IMR-90 (cell line): ENCODE measurements at regions not wholly inside any gene's neighbourhood (a gene's known extent, or its start where the extent isn't known, plus 50 kb on each side); places are given as distances from the start of the nearest gene placed in this dataset.

Source experiments
- ATAC-seq: fragments of 200-7000 bp; cut with Tn5 transposase; 2 replicates; pipeline ENCODE4 v1.9.1; 2020; ENCODE audit warnings: low read depth, mild to moderate bottlenecking, moderate library complexity
- BruUV-seq: library from RNA; stranded (reverse); fragments of 400-500 nt; replicated peaks from 2 replicates; lab custom pipeline; 2021; lab: Mats Ljungman, UMichigan
- CTCF ChIA-PET: fragments of 300-600 bp; formaldehyde crosslinking; extraction: SDS; loops from one replicate; lab custom pipeline; 2021; ENCODE audit warnings: antibody characterized with exemption; lab: Yijun Ruan, JAX
- POLR2A ChIA-PET: fragments of 300-600 bp; sonication (Branson Sonifier 250); formaldehyde crosslinking; loops from one replicate; lab custom pipeline; 2022; ENCODE audit warnings: antibody characterized with exemption; ENCODE audit not compliant: unreplicated experiment; lab: Charles Lee
- DNase-seq: peaks from one replicate; pipeline ENCODE4 v3.0.0; 2013
- H2AFZ ChIP-seq: replicated peaks from 2 replicates; pipeline ENCODE3; 2013; ENCODE audit warnings: low read length, mild to moderate bottlenecking; ENCODE audit not compliant: poor library complexity
- H2AK5ac ChIP-seq: 2 replicates; pipeline ENCODE4 v1.6.1; 2013; ENCODE audit warnings: low read depth, low read length, inconsistent platforms
- H2AK9ac ChIP-seq: replicated peaks from 2 replicates; pipeline ENCODE3; 2013; ENCODE audit warnings: mild to moderate bottlenecking, low read depth, low read length, moderate library complexity; ENCODE audit not compliant: poor library complexity
- H2BK120ac ChIP-seq: 2 replicates; pipeline ENCODE4 v1.6.1; 2013; ENCODE audit warnings: low read depth, low read length, inconsistent platforms
- H2BK15ac ChIP-seq: 3 replicates; pipeline ENCODE4 v1.6.1; 2013; ENCODE audit warnings: low read depth, low read length, inconsistent platforms
- H2BK20ac ChIP-seq: 2 replicates; pipeline ENCODE4 v1.6.1; 2013; ENCODE audit warnings: low read depth, mild to moderate bottlenecking, inconsistent platforms, low read length, moderate library complexity
- H2BK5ac ChIP-seq: 2 replicates; pipeline ENCODE4 v1.6.1; 2013; ENCODE audit warnings: mild to moderate bottlenecking, low read depth, low read length, inconsistent platforms; ENCODE audit not compliant: poor library complexity, severe bottlenecking
- H3K14ac ChIP-seq: replicated peaks from 2 replicates; pipeline ENCODE4 v1.6.1; 2013; ENCODE audit warnings: low read depth, low read length, inconsistent platforms
- H3K18ac ChIP-seq: 2 replicates; pipeline ENCODE4 v1.6.1; 2013; ENCODE audit warnings: low read depth, low read length, control low read depth
- H3K23ac ChIP-seq: 2 replicates; pipeline ENCODE4 v1.6.1; 2013; ENCODE audit warnings: low read depth, low read length, inconsistent platforms
- H3K27ac ChIP-seq: 2 replicates; pipeline ENCODE4 v1.5.1; 2013; ENCODE audit warnings: mild to moderate bottlenecking, control low read depth, low read length; ENCODE audit not compliant: insufficient read depth
- H3K27me3 ChIP-seq: 2 replicates; pipeline ENCODE4 v1.6.1; 2013; ENCODE audit warnings: low read length; ENCODE audit not compliant: control insufficient read depth, insufficient read depth
- H3K36me3 ChIP-seq: 2 replicates; pipeline ENCODE4 v1.6.1; 2013; ENCODE audit warnings: low read length, mixed read lengths; ENCODE audit not compliant: control insufficient read depth, insufficient read depth
- H3K4ac ChIP-seq: 2 replicates; pipeline ENCODE4 v1.6.1; 2013; ENCODE audit warnings: low read depth, low read length, inconsistent platforms
- H3K4me1 ChIP-seq: 2 replicates; pipeline ENCODE4 v1.6.1; 2013; ENCODE audit warnings: low read length, mixed read lengths; ENCODE audit not compliant: control insufficient read depth, insufficient read depth
- H3K4me2 ChIP-seq: 2 replicates; pipeline ENCODE4 v1.6.1; 2013; ENCODE audit warnings: low read depth, mild to moderate bottlenecking, control low read depth, low read length, moderate library complexity
- H3K4me3 ChIP-seq: 2 replicates; pipeline ENCODE4 v1.5.1; 2013; ENCODE audit warnings: low read depth, mild to moderate bottlenecking, control low read depth, low read length, moderate library complexity; ENCODE audit not compliant: insufficient read depth
- H3K56ac ChIP-seq: 2 replicates; pipeline ENCODE4 v1.6.1; 2013; ENCODE audit warnings: low read length, inconsistent platforms; ENCODE audit not compliant: insufficient read depth; ENCODE audit errors: extremely low read depth
- H3K79me1 ChIP-seq, 2 experiments: 2 replicates each; pipeline ENCODE4 v1.6.1; 2013; ENCODE audit warnings: low read length in 2 of 2, inconsistent platforms in 1 of 2, low read depth in 1 of 2
- H3K9ac ChIP-seq: 2 replicates; pipeline ENCODE4 v1.6.1; 2013; ENCODE audit warnings: low read depth, low read length, control low read depth
- H3K9me1 ChIP-seq: 2 replicates; pipeline ENCODE4 v1.6.1; 2013; ENCODE audit warnings: low read length, inconsistent platforms; ENCODE audit not compliant: insufficient read depth
- H3K9me3 ChIP-seq: 2 replicates; pipeline ENCODE4 v1.6.1; 2013; ENCODE audit warnings: low read length; ENCODE audit not compliant: control insufficient read depth, insufficient read depth
- H4K20me1 ChIP-seq: 2 replicates; pipeline ENCODE4 v1.6.1; 2013; ENCODE audit warnings: low read length, inconsistent platforms; ENCODE audit not compliant: insufficient read depth
- H4K5ac ChIP-seq: 2 replicates; pipeline ENCODE4 v1.6.1; 2013; ENCODE audit warnings: mild to moderate bottlenecking, low read depth, low read length, control low read depth
- H4K8ac ChIP-seq, 2 experiments: 2 replicates each; pipeline ENCODE4 v1.6.1; 2013; ENCODE audit warnings: low read depth in 2 of 2, low read length in 2 of 2, control low read depth in 1 of 2, inconsistent platforms in 1 of 2
- H4K91ac ChIP-seq: 2 replicates; pipeline ENCODE4 v1.6.1; 2013; ENCODE audit warnings: low read depth, low read length, inconsistent platforms; ENCODE audit not compliant: insufficient read depth
- BHLHE40 ChIP-seq: fragments of 150-350 bp; IDR thresholded peaks from 2 replicates; pipeline ENCODE4 v1.6.1; 2016; ENCODE audit warnings: mild to moderate bottlenecking, low read depth, low read length
- CEBPB ChIP-seq: IDR thresholded peaks from 2 replicates; pipeline ENCODE4 v1.6.1; 2012; ENCODE audit warnings: low read depth, low read length, improper control_type of control experiment
- CHD1 ChIP-seq: IDR thresholded peaks from 2 replicates; pipeline ENCODE4 v1.6.1; 2012; ENCODE audit warnings: low read depth, low read length, improper control_type of control experiment
- CTCF ChIP-seq: conservative IDR thresholded peaks from 2 replicates; pipeline ENCODE4 v1.5.1; 2012; ENCODE audit warnings: mild to moderate bottlenecking, low read depth, low read length, improper control_type of control experiment
- FOS ChIP-seq: fragments of 150-350 bp; IDR thresholded peaks from 2 replicates; pipeline ENCODE4 v1.6.1; 2016; ENCODE audit warnings: low read depth, low read length
- MAFK ChIP-seq: IDR thresholded peaks from 2 replicates; pipeline ENCODE4 v1.6.1; 2012; ENCODE audit warnings: low read depth, low read length, improper control_type of control experiment
- MAZ ChIP-seq: IDR thresholded peaks from 2 replicates; pipeline ENCODE4 v1.6.1; 2012; ENCODE audit warnings: low read depth, mild to moderate bottlenecking, low read length, improper control_type of control experiment, moderate library complexity, borderline replicate concordance
- MXI1 ChIP-seq: IDR thresholded peaks from 2 replicates; pipeline ENCODE4 v1.6.1; 2012; ENCODE audit warnings: low read depth, mild to moderate bottlenecking, low read length, moderate library complexity, borderline replicate concordance
- NFE2L2 ChIP-seq: fragments of 150-350 bp; IDR thresholded peaks from 2 replicates; pipeline ENCODE4 v1.6.1; 2016; ENCODE audit warnings: low read depth, mild to moderate bottlenecking, low read length
- POLR2A ChIP-seq: IDR thresholded peaks from 2 replicates; pipeline ENCODE4 v1.6.1; 2012; ENCODE audit warnings: mild to moderate bottlenecking, low read depth, low read length
- RAD21 ChIP-seq: IDR thresholded peaks from 2 replicates; pipeline ENCODE4 v1.6.1; 2012; ENCODE audit warnings: low read length, improper control_type of control experiment
- RCOR1 ChIP-seq: IDR thresholded peaks from 2 replicates; pipeline ENCODE4 v1.6.1; 2012; ENCODE audit warnings: mild to moderate bottlenecking, low read length, improper control_type of control experiment; ENCODE audit not compliant: insufficient replicate concordance
- RFX5 ChIP-seq: IDR thresholded peaks from 2 replicates; pipeline ENCODE4 v1.8.0; 2012; ENCODE audit warnings: low read depth, mild to moderate bottlenecking, low read length, moderate library complexity
- SMC3 ChIP-seq: fragments of 150-350 bp; IDR thresholded peaks from 2 replicates; pipeline ENCODE4 v1.6.1; 2016; ENCODE audit warnings: low read depth, mild to moderate bottlenecking, antibody characterized with exemption, low read length, moderate library complexity
- WGBS, 2 experiments: methylation state at CpG; one replicate each; pipeline versions ENCODE4 v1.1.5 to v1.1.7; 2013; ENCODE audit warnings: missing lambda C conversion rate in 2 of 2; ENCODE audit not compliant: insufficient read length in 1 of 2; ENCODE audit errors: extremely low coverage in 2 of 2; 5-methylcytosine and 5-hydroxymethylcytosine counted together
- dilution Hi-C: fragments of 300-500 bp; cut with HindIII; formaldehyde crosslinking; loops from one replicate; pipeline ENCODE4 v1.14.3; 2018; ENCODE audit warnings: low sequenced_read_pairs; ENCODE audit not compliant: unreplicated experiment
- in situ Hi-C: fragments of 300-500 bp; cut with MboI; formaldehyde crosslinking; loops from 3 replicates; pipeline ENCODE4 v1.14.3; 2019; ENCODE audit warnings: low sequenced_read_pairs, inconsistent platforms, mixed read lengths
- intact Hi-C: fragments of 100-400 bp; cut with micrococcal nuclease; formaldehyde crosslinking; loops from 2 replicates; pipeline ENCODE4 v1.10.0; 2022
- TF ChIP-seq, protein P1 (sequence below): fragments of 150-350 bp; IDR thresholded peaks from 2 replicates; pipeline ENCODE4 v1.6.1; 2017; ENCODE audit warnings: mild to moderate bottlenecking, antibody characterized with exemption, low read length, low read depth
- TF ChIP-seq, protein P2 (sequence below): fragments of 150-350 bp; IDR thresholded peaks from 2 replicates; pipeline ENCODE4 v1.6.1; 2016; ENCODE audit warnings: low read depth, mild to moderate bottlenecking, low read length, moderate library complexity, borderline replicate concordance

GRCh38 chr13:72221276-72221962 is 354.4 kb upstream of the DACH1 start:
- H3K4me2 ChIP-seq = no peak overlapping the region
- intact Hi-C loops = no loop called here
- no peak overlapping the region for H2BK5ac ChIP-seq
- POLR2A ChIA-PET = no interaction called here
- H3K27me3 ChIP-seq = no peaks in the 10 kb centered on the region
- no peak overlapping the region for H4K5ac ChIP-seq
- H3K4me3 ChIP-seq = no peak overlapping the region
- no peaks in the 10 kb centered on the region for H3K79me1 ChIP-seq
- H3K36me3 ChIP-seq = no peaks in the 10 kb centered on the region
- no peak overlapping the region for H3K56ac ChIP-seq
- no peaks in the 10 kb centered on the region for H4K20me1 ChIP-seq
- no TSS peak for BruUV-seq
- no peak overlapping the region for H2AK5ac ChIP-seq
- no peak overlapping the region for H2BK15ac ChIP-seq
- H3K4ac ChIP-seq = no peak overlapping the region
- H2BK120ac ChIP-seq = no peak overlapping the region
- CTCF ChIA-PET = no interaction called here
- no peak overlapping the region for H3K27ac ChIP-seq
- 0% methylated on average over 1 of the region's 9 CpGs; no CpG with 5 or more reads in 1 of the 2 experiments for WGBS, 2 experiments
- no peak overlapping the region for H3K23ac ChIP-seq
- no peak overlapping the region for H2AK9ac ChIP-seq
- H3K9ac ChIP-seq = no peak overlapping the region
- dilution Hi-C loops = no loop called here
- ATAC-seq = peak; percentile 40; the same call in 1 of the 2 replicates
- in situ Hi-C loops = no loop called here
- H2AFZ ChIP-seq = no peak overlapping the region
- no peak overlapping the region for H3K18ac ChIP-seq
- H2BK20ac ChIP-seq = no peak overlapping the region
- peaks cover 6% of the 10 kb centered on the region for H3K9me3 ChIP-seq
- no peak for DNase-seq
- no peak overlapping the region for H3K14ac ChIP-seq
- H3K4me1 ChIP-seq = no peaks in the 10 kb centered on the region
- TF ChIP-seq, protein P1, sequence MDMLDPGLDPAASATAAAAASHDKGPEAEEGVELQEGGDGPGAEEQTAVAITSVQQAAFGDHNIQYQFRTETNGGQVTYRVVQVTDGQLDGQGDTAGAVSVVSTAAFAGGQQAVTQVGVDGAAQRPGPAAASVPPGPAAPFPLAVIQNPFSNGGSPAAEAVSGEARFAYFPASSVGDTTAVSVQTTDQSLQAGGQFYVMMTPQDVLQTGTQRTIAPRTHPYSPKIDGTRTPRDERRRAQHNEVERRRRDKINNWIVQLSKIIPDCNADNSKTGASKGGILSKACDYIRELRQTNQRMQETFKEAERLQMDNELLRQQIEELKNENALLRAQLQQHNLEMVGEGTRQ = no peak
- TF ChIP-seq CEBPB = no peak
- TF ChIP-seq FOS = no peak
- TF ChIP-seq CHD1 = no peak
- no peak for TF ChIP-seq POLR2A
- TF ChIP-seq RAD21 = no peak
- no peak for TF ChIP-seq CTCF
- no peak for TF ChIP-seq MAFK
- no peak for TF ChIP-seq RFX5
- no peak for TF ChIP-seq RCOR1
- no peak for TF ChIP-seq SMC3
- no peak for TF ChIP-seq NFE2L2
- TF ChIP-seq BHLHE40 = no peak
- no peak for TF ChIP-seq MXI1
- TF ChIP-seq, protein P2, sequence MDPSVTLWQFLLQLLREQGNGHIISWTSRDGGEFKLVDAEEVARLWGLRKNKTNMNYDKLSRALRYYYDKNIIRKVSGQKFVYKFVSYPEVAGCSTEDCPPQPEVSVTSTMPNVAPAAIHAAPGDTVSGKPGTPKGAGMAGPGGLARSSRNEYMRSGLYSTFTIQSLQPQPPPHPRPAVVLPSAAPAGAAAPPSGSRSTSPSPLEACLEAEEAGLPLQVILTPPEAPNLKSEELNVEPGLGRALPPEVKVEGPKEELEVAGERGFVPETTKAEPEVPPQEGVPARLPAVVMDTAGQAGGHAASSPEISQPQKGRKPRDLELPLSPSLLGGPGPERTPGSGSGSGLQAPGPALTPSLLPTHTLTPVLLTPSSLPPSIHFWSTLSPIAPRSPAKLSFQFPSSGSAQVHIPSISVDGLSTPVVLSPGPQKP = no peak
- TF ChIP-seq MAZ = no peak
- H3K9me1 ChIP-seq = no peaks in the 10 kb centered on the region
- no peak overlapping the region for H4K91ac ChIP-seq
- H4K8ac ChIP-seq = no peak overlapping the region
